ELF-1 (cell line): ENCODE measurements at regions not wholly inside any gene's neighbourhood (a gene's known extent, or its start where the extent isn't known, plus 50 kb on each side); places are given as distances from the start of the nearest gene placed in this dataset.

ENCODE experiments used
- DNase-seq: peaks from one replicate; pipeline ENCODE4 v3.0.0-alpha.2; 2016; ENCODE audit warnings: low read depth, low spot score

- DNase-seq: no peak
These were observed 159.5 kb upstream of the RPL38 start for GRCh38 chr17:74043976-74044375.

GRCh38 chr17:74045608-74046280 lies 157.7 kb upstream of the RPL38 start:
- peak; percentile 83 for DNase-seq

- DNase-seq: no peak
These were observed 154.1 kb upstream of the RPL38 start for GRCh38 chr17:74049167-74049966.

GRCh38 chr17:74049967-74050458 lies 153.5 kb upstream of the RPL38 start:
- no peak for DNase-seq

GRCh38 chr17:74051348-74051747 lies 152.1 kb upstream of the RPL38 start:
- peak; percentile 21 for DNase-seq

GRCh38 chr17:74052993-74053711 lies 150.3 kb upstream of the RPL38 start:
- DNase-seq: peak; percentile 24

GRCh38 chr17:74053712-74054078 lies 149.8 kb upstream of the RPL38 start:
- no peak for DNase-seq

- no peak for DNase-seq
These were observed 149.2 kb upstream of the RPL38 start for GRCh38 chr17:74054249-74054648.

- DNase-seq: no peak
These were observed 147.8 kb upstream of the RPL38 start for GRCh38 chr17:74055508-74056160.

- no peak for DNase-seq
These were observed 143.8 kb upstream of the RPL38 start for GRCh38 chr17:74059479-74060240.

GRCh38 chr17:74061758-74062157 lies 141.7 kb upstream of the RPL38 start:
- DNase-seq: no peak

GRCh38 chr17:74062234-74062633 lies 141.2 kb upstream of the RPL38 start:
- DNase-seq: no peak

- DNase-seq: no peak
These were observed 140.0 kb upstream of the RPL38 start for GRCh38 chr17:74063439-74063838.

GRCh38 chr17:74070374-74070773 lies 133.1 kb upstream of the RPL38 start:
- no peak for DNase-seq

- DNase-seq: no peak
These were observed 132.3 kb upstream of the RPL38 start for GRCh38 chr17:74070998-74071679.

GRCh38 chr17:74072340-74072739 lies 131.1 kb upstream of the RPL38 start:
- DNase-seq: no peak

GRCh38 chr17:74076446-74076845 lies 127.0 kb upstream of the RPL38 start:
- DNase-seq: no peak

- no peak for DNase-seq
These were observed 126.2 kb upstream of the RPL38 start for GRCh38 chr17:74077231-74077630.

GRCh38 chr17:74078363-74078941 lies 125.0 kb upstream of the RPL38 start:
- no peak for DNase-seq
